Spleen (tissue), 7 donors: ENCODE measurements at regions not wholly inside any gene's neighbourhood (a gene's known extent, or its start where the extent isn't known, plus 50 kb on each side); places are given as distances from the start of the nearest gene placed in this dataset.

Experiments
- CTCF ChIP-seq, 11 experiments: fragments of 200-600 bp in 7 of 11; fragments of 450-650 bp in 4 of 11; sonication (generic) in 4 of 11; IDR thresholded peaks in 8 of 11; conservative IDR thresholded peaks in 3 of 11; 1 replicate in 7 of 11; 2 replicates in 4 of 11; pipeline versions ENCODE4 v1.4.0 to v1.8.0; 2016 to 2021; ENCODE audit warnings: antibody characterized with exemption in 11 of 11, inconsistent platforms in 4 of 11, mild to moderate bottlenecking in 1 of 11
- POLR2AphosphoS5 ChIP-seq, 3 donors: sonication (generic); formaldehyde crosslinking; IDR thresholded peaks; one replicate each; pipeline ENCODE4 v1.5.1; 2017; ENCODE audit warnings: antibody characterized with exemption in 3 of 3
- donor health status: DM: no; HTN: no; CAD: no; lungs with moderate emphysema.
- donor health status: DM: no; HTN: no; CAD: no.
- donor health status: DM: no; HTN: no; CAD: no.

- TF ChIP-seq CTCF (IDR thresholded peaks at IDR 0.05 in 8 of 11, conservative IDR thresholded peaks at IDR 0.05 in 3 of 11) (no peak), POLR2AphosphoS5 (IDR thresholded peaks at IDR 0.05) (no peak)
Measured at GRCh38 chr6:167214206-167214605, 56.4 kb upstream of the GPR31 start.
